Right lung (tissue), 2 donors: ENCODE measurements at regions not wholly inside any gene's neighbourhood (a gene's known extent, or its start where the extent isn't known, plus 50 kb on each side); places are given as distances from the start of the nearest gene placed in this dataset.

Experiments
- DNase-seq, 2 donors: peaks; one replicate each; pipeline ENCODE4 v3.0.0-alpha.2; 2013

GRCh38 chr10:131444862-131445461 lies 133.4 kb upstream of the TCERG1L start:
- DNase-seq: peak in 1 of 2 donors; percentile 29

- no peak for DNase-seq
These were observed 134.1 kb upstream of the TCERG1L start for GRCh38 chr10:131445623-131446022.

GRCh38 chr10:131446171-131446570 lies 134.7 kb upstream of the TCERG1L start:
- no peak for DNase-seq

GRCh38 chr10:131448171-131448570 lies 136.7 kb upstream of the TCERG1L start:
- DNase-seq: no peak

GRCh38 chr10:131448883-131449282 lies 137.4 kb upstream of the TCERG1L start:
- DNase-seq: no peak

GRCh38 chr10:131450216-131450765 lies 138.8 kb upstream of the TCERG1L start:
- no peak for DNase-seq

GRCh38 chr10:131451407-131452015 lies 140.0 kb upstream of the TCERG1L start:
- DNase-seq: no peak

GRCh38 chr10:131452926-131453720 lies 141.6 kb upstream of the TCERG1L start:
- DNase-seq: peak; percentile 69 to 70

GRCh38 chr10:131453721-131454634 lies 142.5 kb upstream of the TCERG1L start:
- DNase-seq: peak; percentile 73 to 80

GRCh38 chr10:131456411-131456810 lies 144.9 kb upstream of the TCERG1L start:
- no peak for DNase-seq

- DNase-seq: no peak
These were observed 149.6 kb upstream of the TCERG1L start for GRCh38 chr10:131461093-131461492.

GRCh38 chr10:131464789-131465188 lies 153.3 kb upstream of the TCERG1L start:
- DNase-seq: no peak

- no peak for DNase-seq
These were observed 158.0 kb upstream of the TCERG1L start for GRCh38 chr10:131469551-131469950.

- DNase-seq: no peak
These were observed 162.1 kb upstream of the TCERG1L start for GRCh38 chr10:131473645-131474044.

- no peak for DNase-seq
These were observed 162.9 kb upstream of the TCERG1L start for GRCh38 chr10:131474416-131474815.

- DNase-seq: no peak
These were observed 163.5 kb upstream of the TCERG1L start for GRCh38 chr10:131475043-131475442.

GRCh38 chr10:131475803-131476202 lies 164.3 kb upstream of the TCERG1L start:
- no peak for DNase-seq

- no peak for DNase-seq
These were observed 166.1 kb upstream of the TCERG1L start for GRCh38 chr10:131477457-131478121.

GRCh38 chr10:131478377-131478989 lies 167.0 kb upstream of the TCERG1L start:
- DNase-seq: no peak

- DNase-seq: no peak
These were observed 168.5 kb upstream of the TCERG1L start for GRCh38 chr10:131480066-131480465.

- DNase-seq: no peak
These were observed 169.3 kb upstream of the TCERG1L start for GRCh38 chr10:131480861-131481260.
